ENCODE measurements at regions not wholly inside any gene's neighbourhood (a gene's known extent, or its start where the extent isn't known, plus 50 kb on each side); places are given as distances from the start of the nearest gene placed in this dataset.

- Histone ChIP-seq H3K9me1 (ENCODE audit: insufficient read depth, low read length) (no peaks in the 10 kb centered on the region), H3K23ac (ENCODE audit: low read depth, low read length) (no peak overlapping the region), H2BK120ac (ENCODE audit: low read depth, low read length) (no peak overlapping the region), H2AFZ (replicated peaks; ENCODE audit: low read length, poor library complexity) (no peak overlapping the region), H3K36me3 (ENCODE audit: control insufficient read depth, insufficient read depth, low read length) (no peaks in the 10 kb centered on the region), H3K4me3 (ENCODE audit: insufficient read depth, low read depth, low read length) (no peak overlapping the region), H2BK5ac (ENCODE audit: low read depth, low read length, poor library complexity, severe bottlenecking) (no peak overlapping the region), H3K27ac (ENCODE audit: insufficient read depth, low read length) (no peak overlapping the region), H3K9ac (ENCODE audit: low read depth, low read length) (no peak overlapping the region), H3K27me3 (ENCODE audit: control insufficient read depth, insufficient read depth, low read length) (no peaks in the 10 kb centered on the region), H3K4me1 (ENCODE audit: control insufficient read depth, insufficient read depth, low read length) (no peaks in the 10 kb centered on the region; the same call in 1 of the 2 replicates), H2AK9ac (replicated peaks; ENCODE audit: low read depth, low read length, poor library complexity) (no peak overlapping the region), H2BK20ac (ENCODE audit: low read depth, low read length) (no peak overlapping the region), H4K8ac (ENCODE audit: low read depth in 2 of 2, low read length in 2 of 2) (no peak overlapping the region), H4K91ac (ENCODE audit: insufficient read depth, low read depth, low read length) (no peak overlapping the region), H3K9me3 (ENCODE audit: control insufficient read depth, insufficient read depth, low read length) (no peaks in the 10 kb centered on the region), H3K18ac (ENCODE audit: low read depth, low read length) (no peak overlapping the region), H3K79me1 (ENCODE audit: low read depth in 1 of 2, low read length in 2 of 2) (no peaks in the 10 kb centered on the region), H3K4me2 (ENCODE audit: low read depth, low read length) (no peak overlapping the region), H3K4ac (ENCODE audit: low read depth, low read length) (no peak overlapping the region), H3K56ac (ENCODE audit: extremely low read depth, insufficient read depth, low read length) (no peak overlapping the region), H3K14ac (replicated peaks; ENCODE audit: low read depth, low read length) (0 out of 2 replicates have a peak overlapping the region, but pooled peaks have one; percentile 21), H2AK5ac (ENCODE audit: low read depth, low read length) (no peak overlapping the region; the same call in 1 of the 2 replicates), H2BK15ac (ENCODE audit: low read depth, low read length) (no peak overlapping the region), H4K20me1 (ENCODE audit: insufficient read depth, low read length) (no peaks in the 10 kb centered on the region), H4K5ac (ENCODE audit: low read depth, low read length) (no peak overlapping the region)
- ChIA-PET CTCF (no interaction called here), POLR2A (ENCODE audit: unreplicated experiment) (no interaction called here)
- BruUV-seq (replicated peaks): no TSS peak
- DNase-seq: peak; percentile 15
- TF ChIP-seq CEBPB (IDR thresholded peaks at IDR 0.05; ENCODE audit: low read depth, low read length) (no peak), NFE2L2 (IDR thresholded peaks at IDR 0.05; ENCODE audit: low read depth, low read length) (no peak), FOS (IDR thresholded peaks at IDR 0.05; ENCODE audit: low read depth, low read length) (no peak), RCOR1 (IDR thresholded peaks at IDR 0.05; ENCODE audit: insufficient replicate concordance, low read length) (no peak), USF2 (IDR thresholded peaks at IDR 0.05; ENCODE audit: low read depth, low read length) (no peak), POLR2A (IDR thresholded peaks at IDR 0.05; ENCODE audit: low read depth, low read length) (no peak), RFX5 (IDR thresholded peaks at IDR 0.05; ENCODE audit: low read depth, low read length) (no peak)
- in situ Hi-C loops (cut with MboI; ENCODE audit: low sequenced_read_pairs) (no loop called here), dilution Hi-C loops (cut with HindIII; ENCODE audit: low sequenced_read_pairs, unreplicated experiment) (no loop called here), intact Hi-C loops (cut with micrococcal nuclease) (no loop called here)
- ATAC-seq (ENCODE audit: low read depth): no peak
- WGBS, 2 experiments (ENCODE audit: extremely low coverage in 2 of 2, insufficient read length in 1 of 2): no CpG with 5 or more reads among the region's 2 CpGs
These were observed 410.0 kb upstream of the JAG1 start for GRCh38 chr20:11083841-11084240.
